ENCODE measurements at regions not wholly inside any gene's neighbourhood (a gene's known extent, or its start where the extent isn't known, plus 50 kb on each side); places are given as distances from the start of the nearest gene placed in this dataset.

GRCh38 chr12:74076918-74077317, 460.7 kb upstream of the ATXN7L3B start:
- Histone ChIP-seq H3K36me3 (ENCODE audit: insufficient read depth, low read length) (no peaks in the 10 kb centered on the region), H3K9ac (ENCODE audit: low read depth, low read length) (no peak overlapping the region), H3K9me3 (ENCODE audit: control insufficient read depth, insufficient read depth, low read length) (no peaks in the 10 kb centered on the region), H3K4me1 (ENCODE audit: insufficient read depth, low read length) (no peaks in the 10 kb centered on the region)

GRCh38 chr12:74105434-74105833, 432.2 kb upstream of the ATXN7L3B start:
- Histone ChIP-seq H3K9ac (ENCODE audit: low read depth, low read length) (no peak overlapping the region), H3K36me3 (ENCODE audit: insufficient read depth, low read length) (no peaks in the 10 kb centered on the region), H3K9me3 (ENCODE audit: control insufficient read depth, insufficient read depth, low read length) (no peaks in the 10 kb centered on the region), H3K4me1 (ENCODE audit: insufficient read depth, low read length) (no peaks in the 10 kb centered on the region)

DNA sequence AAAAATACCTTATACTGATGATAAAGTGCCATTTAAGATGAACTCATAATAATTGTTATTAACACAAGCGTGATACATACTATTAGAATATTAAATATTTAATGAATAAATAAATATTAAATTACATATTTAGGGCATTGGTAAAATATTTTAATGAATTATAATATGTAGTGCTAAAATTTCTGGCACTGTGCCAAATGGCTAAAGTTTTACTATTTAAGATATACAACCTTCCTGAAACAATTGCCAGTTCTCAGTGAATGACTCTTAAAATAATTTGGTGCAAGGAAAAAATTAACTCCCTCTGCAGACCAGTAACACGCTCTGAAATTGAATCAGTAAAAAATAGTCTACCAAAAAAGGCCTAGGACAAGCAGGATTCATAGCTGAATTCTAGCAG, 428.9 kb upstream of the ATXN7L3B start:
- no peak overlapping the region for H3K9ac ChIP-seq (ENCODE audit: low read depth, low read length)
- no peaks in the 10 kb centered on the region for H3K36me3 ChIP-seq (ENCODE audit: insufficient read depth, low read length)
- H3K9me3 ChIP-seq (ENCODE audit: control insufficient read depth, insufficient read depth, low read length) = no peaks in the 10 kb centered on the region
- no peaks in the 10 kb centered on the region for H3K4me1 ChIP-seq (ENCODE audit: insufficient read depth, low read length)

DNA sequence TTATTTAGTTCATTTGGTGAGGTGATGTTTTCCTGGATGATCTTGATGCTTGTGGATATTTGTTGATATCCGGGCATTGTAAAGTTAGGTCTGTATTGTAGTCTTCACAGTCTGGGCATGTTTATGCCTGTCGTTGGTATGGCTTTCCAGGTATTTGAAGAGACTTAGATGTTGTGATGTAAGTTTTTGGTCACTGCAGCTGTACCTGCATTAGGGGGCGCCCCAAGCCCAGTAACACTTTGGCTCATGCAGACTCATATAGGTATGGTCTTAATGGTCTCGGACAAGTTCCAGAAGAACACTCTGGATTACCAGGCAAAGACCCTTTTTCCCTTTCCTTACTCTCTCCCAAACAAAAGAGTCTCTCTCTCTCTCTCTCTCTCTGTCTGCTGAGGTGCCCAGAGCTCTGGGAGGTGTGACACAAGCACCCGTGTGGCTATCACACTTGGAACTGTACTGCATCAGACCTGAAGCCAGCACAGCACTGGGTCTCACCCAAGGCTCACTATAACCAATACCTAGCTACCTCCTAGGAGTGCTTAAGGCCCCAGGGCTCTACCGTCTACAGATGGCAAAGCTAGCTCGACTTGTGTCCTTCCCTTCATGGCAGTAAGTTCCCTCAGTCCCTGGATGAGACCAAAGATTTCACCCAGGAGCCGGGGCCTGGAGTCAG, 425.8 kb upstream of the ATXN7L3B start:
- Histone ChIP-seq H3K9me3 (ENCODE audit: control insufficient read depth, insufficient read depth, low read length) (no peaks in the 10 kb centered on the region), H3K9ac (ENCODE audit: low read depth, low read length) (no peak overlapping the region), H3K4me1 (ENCODE audit: insufficient read depth, low read length) (no peaks in the 10 kb centered on the region), H3K36me3 (ENCODE audit: insufficient read depth, low read length) (no peaks in the 10 kb centered on the region)

- H3K9me3 ChIP-seq (ENCODE audit: control insufficient read depth, insufficient read depth, low read length) = no peaks in the 10 kb centered on the region
- H3K9ac ChIP-seq (ENCODE audit: low read depth, low read length) = no peak overlapping the region
- no peaks in the 10 kb centered on the region for H3K36me3 ChIP-seq (ENCODE audit: insufficient read depth, low read length)
- no peaks in the 10 kb centered on the region for H3K4me1 ChIP-seq (ENCODE audit: insufficient read depth, low read length)
Observed at GRCh38 chr12:74119811-74120362, 417.7 kb upstream of the ATXN7L3B start.

GRCh38 chr12:74120644-74121043, 417.0 kb upstream of the ATXN7L3B start:
- Histone ChIP-seq H3K9me3 (ENCODE audit: control insufficient read depth, insufficient read depth, low read length) (no peaks in the 10 kb centered on the region), H3K9ac (ENCODE audit: low read depth, low read length) (no peak overlapping the region), H3K4me1 (ENCODE audit: insufficient read depth, low read length) (no peaks in the 10 kb centered on the region), H3K36me3 (ENCODE audit: insufficient read depth, low read length) (no peaks in the 10 kb centered on the region)

- no peaks in the 10 kb centered on the region for H3K9me3 ChIP-seq (ENCODE audit: control insufficient read depth, insufficient read depth, low read length)
- no peak overlapping the region for H3K9ac ChIP-seq (ENCODE audit: low read depth, low read length)
- H3K36me3 ChIP-seq (ENCODE audit: insufficient read depth, low read length) = no peaks in the 10 kb centered on the region
- H3K4me1 ChIP-seq (ENCODE audit: insufficient read depth, low read length) = no peaks in the 10 kb centered on the region
Observed at GRCh38 chr12:74129702-74130101, 407.9 kb upstream of the ATXN7L3B start.

DNA sequence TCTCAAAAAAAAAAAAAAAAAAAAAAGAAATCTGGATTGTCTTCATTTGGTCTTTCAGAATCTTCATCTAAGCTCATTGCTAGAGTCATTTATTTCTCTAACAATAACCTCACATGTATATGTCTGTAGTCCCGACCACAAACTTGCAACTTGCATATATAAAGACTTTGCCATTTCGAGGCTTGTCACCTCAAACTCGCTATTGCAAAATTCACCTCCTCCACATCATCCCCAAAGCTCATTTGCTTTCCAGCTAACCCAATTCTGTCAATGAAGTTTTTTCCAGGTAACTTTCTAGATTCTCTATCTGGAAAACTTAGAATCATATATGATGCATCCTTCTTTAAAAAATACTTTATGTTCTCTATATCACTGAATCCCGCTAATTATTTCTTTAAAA, 393.2 kb upstream of the ATXN7L3B start:
- Histone ChIP-seq H3K9me3 (ENCODE audit: control insufficient read depth, insufficient read depth, low read length) (no peaks in the 10 kb centered on the region), H3K36me3 (ENCODE audit: insufficient read depth, low read length) (no peaks in the 10 kb centered on the region), H3K9ac (ENCODE audit: low read depth, low read length) (no peak overlapping the region), H3K4me1 (ENCODE audit: insufficient read depth, low read length) (no peaks in the 10 kb centered on the region)

DNA sequence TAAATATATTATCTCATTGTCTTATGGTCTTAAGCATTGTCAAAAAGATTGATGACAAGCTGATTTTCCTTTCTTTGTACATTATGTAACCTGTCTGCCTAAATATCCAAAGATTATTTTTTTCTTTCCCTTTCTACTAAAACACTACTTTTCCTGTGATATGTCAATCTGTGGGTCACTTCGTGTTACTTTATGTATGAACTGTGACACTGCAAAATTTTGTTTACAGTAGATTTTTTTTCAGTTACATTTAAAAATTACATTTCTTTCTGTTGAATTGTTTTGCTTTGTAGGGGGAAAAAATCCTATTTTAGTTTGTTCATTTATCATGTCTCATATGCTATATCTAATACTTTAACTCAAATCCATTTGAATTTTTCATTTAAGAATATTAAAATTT, 392.3 kb upstream of the ATXN7L3B start:
- Histone ChIP-seq H3K9ac (ENCODE audit: low read depth, low read length) (no peak overlapping the region), H3K4me1 (ENCODE audit: insufficient read depth, low read length) (no peaks in the 10 kb centered on the region)

DNA sequence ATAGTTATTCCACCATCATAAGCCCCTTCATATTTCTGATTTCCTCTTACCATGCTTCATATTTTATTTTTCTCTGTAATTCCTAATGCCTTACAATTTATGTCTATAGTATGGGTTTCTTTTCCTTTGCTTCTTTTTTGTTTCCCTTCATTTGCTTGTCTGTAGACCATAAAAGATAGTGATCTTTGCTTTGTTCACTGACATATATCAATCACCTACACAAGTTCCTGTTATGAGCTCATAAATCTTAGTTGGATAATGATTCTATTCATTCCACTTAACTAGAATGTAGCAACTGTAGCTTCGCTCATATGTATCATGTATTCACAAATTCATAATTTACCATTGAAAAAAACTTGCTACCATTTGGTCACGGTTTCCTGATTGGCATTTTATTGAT, 388.8 kb upstream of the ATXN7L3B start:
- H3K9ac ChIP-seq (ENCODE audit: low read depth, low read length) = no peak overlapping the region
- H3K9me3 ChIP-seq (ENCODE audit: control insufficient read depth, insufficient read depth, low read length) = no peaks in the 10 kb centered on the region
- no peaks in the 10 kb centered on the region for H3K4me1 ChIP-seq (ENCODE audit: insufficient read depth, low read length)
- no peaks in the 10 kb centered on the region for H3K36me3 ChIP-seq (ENCODE audit: insufficient read depth, low read length)

More for the DNA sequence above, 392.3 kb upstream of the ATXN7L3B start:
- Histone ChIP-seq H3K9me3 (ENCODE audit: control insufficient read depth, insufficient read depth, low read length) (no peaks in the 10 kb centered on the region), H3K36me3 (ENCODE audit: insufficient read depth, low read length) (no peaks in the 10 kb centered on the region)

- H3K4me1 ChIP-seq (ENCODE audit: insufficient read depth, low read length) = no peaks in the 10 kb centered on the region
- no peaks in the 10 kb centered on the region for H3K9me3 ChIP-seq (ENCODE audit: control insufficient read depth, insufficient read depth, low read length)
- no peak overlapping the region for H3K9ac ChIP-seq (ENCODE audit: low read depth, low read length)
- H3K36me3 ChIP-seq (ENCODE audit: insufficient read depth, low read length) = no peaks in the 10 kb centered on the region; the same call in 1 of the 2 replicates
Observed at GRCh38 chr12:74152370-74152769, 385.3 kb upstream of the ATXN7L3B start.

- Histone ChIP-seq H3K9me3 (ENCODE audit: control insufficient read depth, insufficient read depth, low read length) (no peaks in the 10 kb centered on the region), H3K4me1 (ENCODE audit: insufficient read depth, low read length) (no peaks in the 10 kb centered on the region), H3K9ac (ENCODE audit: low read depth, low read length) (no peak overlapping the region), H3K36me3 (ENCODE audit: insufficient read depth, low read length) (no peaks in the 10 kb centered on the region)
Observed at GRCh38 chr12:74166096-74166495, 371.5 kb upstream of the ATXN7L3B start.

DNA sequence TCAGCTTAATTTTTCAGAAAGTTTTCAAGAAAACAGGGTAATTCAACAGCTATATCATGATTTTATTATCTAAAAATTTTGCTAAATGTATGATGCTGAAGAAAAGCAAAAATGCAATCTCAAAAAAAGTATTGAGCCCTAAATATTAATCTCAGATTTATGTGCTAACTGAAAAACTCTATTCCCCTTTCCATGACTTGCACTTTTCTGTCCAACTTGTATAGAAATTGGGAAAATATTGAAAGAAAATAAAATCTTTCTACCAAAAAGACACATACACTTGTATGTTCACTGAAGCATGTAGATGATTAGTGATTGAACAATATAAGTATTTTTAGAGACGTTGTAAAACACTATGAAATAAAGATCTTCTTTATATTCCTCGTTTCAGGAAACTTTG, 368.0 kb upstream of the ATXN7L3B start:
- H3K36me3 ChIP-seq (ENCODE audit: insufficient read depth, low read length) = no peaks in the 10 kb centered on the region
- H3K9me3 ChIP-seq (ENCODE audit: control insufficient read depth, insufficient read depth, low read length) = no peaks in the 10 kb centered on the region
- H3K9ac ChIP-seq (ENCODE audit: low read depth, low read length) = no peak overlapping the region
- H3K4me1 ChIP-seq (ENCODE audit: insufficient read depth, low read length) = no peaks in the 10 kb centered on the region

- no peak overlapping the region for H3K9ac ChIP-seq (ENCODE audit: low read depth, low read length)
- H3K9me3 ChIP-seq (ENCODE audit: control insufficient read depth, insufficient read depth, low read length) = no peaks in the 10 kb centered on the region; the same call in 1 of the 2 replicates
- no peaks in the 10 kb centered on the region for H3K36me3 ChIP-seq (ENCODE audit: insufficient read depth, low read length)
- no peaks in the 10 kb centered on the region for H3K4me1 ChIP-seq (ENCODE audit: insufficient read depth, low read length)
Observed at GRCh38 chr12:74170645-74171477, 366.8 kb upstream of the ATXN7L3B start.

- no peaks in the 10 kb centered on the region for H3K36me3 ChIP-seq (ENCODE audit: insufficient read depth, low read length)
- no peaks in the 10 kb centered on the region; the same call in 1 of the 2 replicates for H3K9me3 ChIP-seq (ENCODE audit: control insufficient read depth, insufficient read depth, low read length)
- no peaks in the 10 kb centered on the region for H3K4me1 ChIP-seq (ENCODE audit: insufficient read depth, low read length)
- no peak overlapping the region for H3K9ac ChIP-seq (ENCODE audit: low read depth, low read length)
Observed at GRCh38 chr12:74171478-74171909, 366.1 kb upstream of the ATXN7L3B start.

Measured in ES-I3 (cell line).